Neural progenitor cell (in vitro differentiated cells): ENCODE measurements at regions not wholly inside any gene's neighbourhood (a gene's known extent, or its start where the extent isn't known, plus 50 kb on each side); places are given as distances from the start of the nearest gene placed in this dataset.
"Not testable (repeated sequence)": the region's sequence is repeated elsewhere in the genome, so short reads cannot be mapped to it uniquely, and the experiment has no call there.

Experiments used
- DNase-seq: peaks from one replicate; pipeline ENCODE4 v3.0.0-alpha.2; 2016; ENCODE audit warnings: low spot score
- H2AFZ ChIP-seq: fragments of 200-600 bp; sonication (generic); replicated peaks from 2 replicates; pipeline ENCODE4 v1.6.1; 2016; ENCODE audit warnings: antibody characterized with exemption
- H3F3A ChIP-seq: fragments of 200-600 bp; sonication (generic); 2 replicates; pipeline ENCODE4 v1.6.1; 2016; ENCODE audit warnings: antibody characterized with exemption, low read depth
- H3K27ac ChIP-seq: fragments of 200-600 bp; sonication (generic); 2 replicates; pipeline ENCODE4 v1.5.1; 2016; ENCODE audit warnings: mild to moderate bottlenecking
- H3K27me3 ChIP-seq: fragments of 200-600 bp; sonication (generic); 2 replicates; pipeline ENCODE4 v1.6.1; 2016; ENCODE audit warnings: mild to moderate bottlenecking, moderate library complexity
- H3K36me3 ChIP-seq: fragments of 200-600 bp; sonication (generic); 2 replicates; pipeline ENCODE4 v1.5.1; 2016
- H3K4me1 ChIP-seq: fragments of 200-600 bp; sonication (generic); 2 replicates; pipeline ENCODE4 v1.6.1; 2016; ENCODE audit warnings: mixed run types
- H3K4me2 ChIP-seq: fragments of 200-600 bp; sonication (generic); 2 replicates; pipeline ENCODE4 v1.6.1; 2016
- H3K4me3 ChIP-seq: fragments of 200-600 bp; sonication (generic); 2 replicates; pipeline ENCODE4 v1.5.1; 2016
- H3K79me2 ChIP-seq: fragments of 200-600 bp; sonication (generic); 2 replicates; pipeline ENCODE4 v1.6.1; 2016; ENCODE audit warnings: low read depth
- H3K9ac ChIP-seq: fragments of 200-600 bp; sonication (generic); 2 replicates; pipeline ENCODE4 v1.6.1; 2016
- H3K9me3 ChIP-seq: fragments of 200-600 bp; sonication (generic); 2 replicates; pipeline ENCODE4 v1.5.1; 2016; ENCODE audit warnings: low read depth
- H4K20me1 ChIP-seq: fragments of 200-600 bp; sonication (generic); 2 replicates; pipeline ENCODE4 v1.6.1; 2016; ENCODE audit warnings: low read depth
- H3K27ac Mint-ChIP-seq: 3 replicates; pipeline ENCODE4 v1.8.0; 2021; ENCODE audit warnings: mixed read lengths
- H3K27me3 Mint-ChIP-seq: 2 replicates; pipeline ENCODE4 v1.8.0; 2022; ENCODE audit warnings: low read depth, mild to moderate bottlenecking, inconsistent platforms, moderate library complexity, mixed read lengths; ENCODE audit not compliant: insufficient read depth
- H3K36me3 Mint-ChIP-seq: 3 replicates; pipeline ENCODE4 v1.8.0; 2021; ENCODE audit warnings: mixed read lengths
- H3K4me1 Mint-ChIP-seq: 3 replicates; pipeline ENCODE4 v1.8.0; 2021; ENCODE audit warnings: mixed read lengths
- H3K4me3 Mint-ChIP-seq: 3 replicates; pipeline ENCODE4 v1.8.0; 2021; ENCODE audit warnings: mild to moderate bottlenecking, moderate library complexity, mixed read lengths
- H3K9me3 Mint-ChIP-seq: 3 replicates; pipeline ENCODE4 v1.8.0; 2020; ENCODE audit warnings: mixed read lengths
- EZH2 ChIP-seq: fragments of 200-600 bp; sonication (generic); IDR thresholded peaks from 2 replicates; pipeline ENCODE4 v1.6.1; 2017; ENCODE audit warnings: antibody characterized with exemption, mild to moderate bottlenecking, moderate library complexity
- EZH2phosphoT487 ChIP-seq: fragments of 200-600 bp; sonication (generic); IDR thresholded peaks from 2 replicates; pipeline ENCODE4 v1.6.1; 2017; ENCODE audit warnings: antibody characterized with exemption
- TF ChIP-seq, protein P1 (sequence below): fragments of 200-600 bp; sonication (generic); IDR thresholded peaks from 2 replicates; pipeline ENCODE4 v1.5.1; 2017; ENCODE audit warnings: antibody characterized with exemption, mild to moderate bottlenecking

DNA sequence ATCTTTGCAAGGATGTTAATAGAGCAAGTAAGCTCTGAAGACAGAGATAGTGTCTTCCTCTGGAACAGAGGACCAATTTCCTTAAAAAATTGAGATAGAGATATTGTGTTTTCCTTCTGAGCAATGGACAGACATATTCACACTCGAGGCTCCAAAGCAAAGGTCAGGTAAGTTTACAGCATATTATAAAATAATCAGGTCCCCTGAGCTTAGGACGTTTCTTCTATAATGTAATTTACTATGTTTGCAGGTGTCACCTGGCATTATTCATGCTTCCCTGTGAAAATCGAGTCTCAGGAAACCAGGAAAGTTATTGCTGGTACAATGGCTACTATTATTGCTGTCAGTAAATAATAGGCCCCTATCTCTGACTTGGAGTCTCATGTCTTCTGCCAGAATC lies 1135.8 kb upstream of the ACVR2A start:
- H3K9me3 Mint-ChIP-seq = peaks cover 7% of the 10 kb centered on the region
- no peak overlapping the region for H3K27ac ChIP-seq
- no peaks in the 10 kb centered on the region for H3K4me1 ChIP-seq
- no peaks in the 10 kb centered on the region for H3K4me1 Mint-ChIP-seq
- H3K4me2 ChIP-seq = no peak overlapping the region
- H2AFZ ChIP-seq = no peak overlapping the region
- no peak overlapping the region for H3K4me3 Mint-ChIP-seq
- no peaks in the 10 kb centered on the region for H3F3A ChIP-seq
- no peaks in the 10 kb centered on the region for H4K20me1 ChIP-seq
- no peak overlapping the region for H3K9ac ChIP-seq
- DNase-seq = no peak
- TF ChIP-seq, protein P1, sequence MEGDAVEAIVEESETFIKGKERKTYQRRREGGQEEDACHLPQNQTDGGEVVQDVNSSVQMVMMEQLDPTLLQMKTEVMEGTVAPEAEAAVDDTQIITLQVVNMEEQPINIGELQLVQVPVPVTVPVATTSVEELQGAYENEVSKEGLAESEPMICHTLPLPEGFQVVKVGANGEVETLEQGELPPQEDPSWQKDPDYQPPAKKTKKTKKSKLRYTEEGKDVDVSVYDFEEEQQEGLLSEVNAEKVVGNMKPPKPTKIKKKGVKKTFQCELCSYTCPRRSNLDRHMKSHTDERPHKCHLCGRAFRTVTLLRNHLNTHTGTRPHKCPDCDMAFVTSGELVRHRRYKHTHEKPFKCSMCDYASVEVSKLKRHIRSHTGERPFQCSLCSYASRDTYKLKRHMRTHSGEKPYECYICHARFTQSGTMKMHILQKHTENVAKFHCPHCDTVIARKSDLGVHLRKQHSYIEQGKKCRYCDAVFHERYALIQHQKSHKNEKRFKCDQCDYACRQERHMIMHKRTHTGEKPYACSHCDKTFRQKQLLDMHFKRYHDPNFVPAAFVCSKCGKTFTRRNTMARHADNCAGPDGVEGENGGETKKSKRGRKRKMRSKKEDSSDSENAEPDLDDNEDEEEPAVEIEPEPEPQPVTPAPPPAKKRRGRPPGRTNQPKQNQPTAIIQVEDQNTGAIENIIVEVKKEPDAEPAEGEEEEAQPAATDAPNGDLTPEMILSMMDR = no peak
- TF ChIP-seq EZH2phosphoT487 (no peak), EZH2 (no peak)
- H3K27me3 ChIP-seq = no peaks in the 10 kb centered on the region
- H3K4me3 ChIP-seq = no peak overlapping the region
- H3K27ac Mint-ChIP-seq = no peak overlapping the region
- H3K36me3 Mint-ChIP-seq = no peaks in the 10 kb centered on the region
- H3K36me3 ChIP-seq = no peaks in the 10 kb centered on the region
- no peaks in the 10 kb centered on the region for H3K27me3 Mint-ChIP-seq
- H3K79me2 ChIP-seq = no peaks in the 10 kb centered on the region
- no peaks in the 10 kb centered on the region for H3K9me3 ChIP-seq

GRCh38 chr2:146701183-146701582 lies 1143.6 kb upstream of the ACVR2A start:
- H3K4me3 ChIP-seq = no peak overlapping the region
- TF ChIP-seq, protein P1 = peak; percentile 43
- no peak for TF ChIP-seq EZH2phosphoT487
- H2AFZ ChIP-seq = no peak overlapping the region
- no peaks in the 10 kb centered on the region for H3F3A ChIP-seq
- no peak overlapping the region for H3K27ac ChIP-seq
- H3K9ac ChIP-seq = no peak overlapping the region
- Mint-ChIP-seq H3K27ac (no peak overlapping the region), H3K4me1 (no peaks in the 10 kb centered on the region), H3K4me3 (no peak overlapping the region), H3K27me3 (no peaks in the 10 kb centered on the region), H3K9me3 (peaks cover 23% of the 10 kb centered on the region), H3K36me3 (no peaks in the 10 kb centered on the region)
- no peaks in the 10 kb centered on the region for H3K4me1 ChIP-seq
- H3K27me3 ChIP-seq = no peaks in the 10 kb centered on the region
- H3K4me2 ChIP-seq = no peak overlapping the region
- H4K20me1 ChIP-seq = no peaks in the 10 kb centered on the region
- H3K9me3 ChIP-seq = peaks cover 5% of the 10 kb centered on the region
- peak; percentile 35 for DNase-seq
- no peaks in the 10 kb centered on the region for H3K36me3 ChIP-seq
- H3K79me2 ChIP-seq = no peaks in the 10 kb centered on the region

GRCh38 chr2:146697307-146697706 lies 1147.5 kb upstream of the ACVR2A start:
- H3K36me3 ChIP-seq = no peaks in the 10 kb centered on the region
- H3K4me2 ChIP-seq = no peak overlapping the region
- no peaks in the 10 kb centered on the region for H3K9me3 ChIP-seq
- no peaks in the 10 kb centered on the region for H3K79me2 ChIP-seq
- H3K27ac Mint-ChIP-seq = no peak overlapping the region
- H3K9ac ChIP-seq = no peak overlapping the region
- no peaks in the 10 kb centered on the region for H3K4me1 ChIP-seq
- H3K27me3 Mint-ChIP-seq = no peaks in the 10 kb centered on the region
- H3K4me3 Mint-ChIP-seq = no peak overlapping the region
- no peak for DNase-seq
- TF ChIP-seq, protein P1 = no peak
- no peak for TF ChIP-seq EZH2
- no peak for TF ChIP-seq EZH2phosphoT487
- H3K27ac ChIP-seq = no peak overlapping the region
- H3K4me3 ChIP-seq = no peak overlapping the region
- no peak overlapping the region for H2AFZ ChIP-seq
- no peaks in the 10 kb centered on the region for H3K4me1 Mint-ChIP-seq
- no peaks in the 10 kb centered on the region for H3F3A ChIP-seq
- peaks cover 5% of the 10 kb centered on the region for H3K9me3 Mint-ChIP-seq
- no peaks in the 10 kb centered on the region for H3K36me3 Mint-ChIP-seq
- no peaks in the 10 kb centered on the region for H3K27me3 ChIP-seq
- no peaks in the 10 kb centered on the region for H4K20me1 ChIP-seq

GRCh38 chr2:146696787-146697186 lies 1148.0 kb upstream of the ACVR2A start:
- not testable (repeated sequence) for H3K27ac Mint-ChIP-seq, H3K9me3 ChIP-seq, H3K4me2 ChIP-seq, H3K36me3 Mint-ChIP-seq, H3K36me3 ChIP-seq, H3K4me1 ChIP-seq, H3F3A ChIP-seq, H3K27ac ChIP-seq, H3K4me3 ChIP-seq, H3K9ac ChIP-seq, H3K4me3 Mint-ChIP-seq, DNase-seq, H2AFZ ChIP-seq, H3K27me3 Mint-ChIP-seq, H3K79me2 ChIP-seq, H3K27me3 ChIP-seq, H3K9me3 Mint-ChIP-seq, H3K4me1 Mint-ChIP-seq, H4K20me1 ChIP-seq
